ENCODE measurements at regions not wholly inside any gene's neighbourhood (a gene's known extent, or its start where the extent isn't known, plus 50 kb on each side); places are given as distances from the start of the nearest gene placed in this dataset.

DNA sequence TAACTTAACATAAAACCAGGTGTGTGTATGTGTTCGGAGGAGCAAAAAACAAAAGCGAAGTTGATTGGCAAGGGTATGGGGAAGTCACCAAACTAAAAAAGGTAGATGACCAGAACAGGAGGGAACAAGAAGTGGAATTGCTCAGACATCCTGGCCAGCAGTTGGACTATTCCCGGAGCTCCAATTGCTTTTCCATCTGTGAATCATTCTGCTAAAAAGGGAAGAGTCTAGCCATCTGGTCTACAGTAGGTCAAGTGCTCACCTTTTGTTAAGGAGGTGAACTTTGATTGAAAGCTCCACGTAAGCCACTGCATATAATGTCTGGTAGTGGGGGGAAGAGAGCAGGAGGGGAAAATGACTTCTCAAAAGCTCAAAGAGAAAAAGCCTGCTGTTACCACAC lies 50.0 kb upstream of the BET1 start:
- no peak for DNase-seq (ENCODE audit: low read depth)
- TF ChIP-seq, protein P1, sequence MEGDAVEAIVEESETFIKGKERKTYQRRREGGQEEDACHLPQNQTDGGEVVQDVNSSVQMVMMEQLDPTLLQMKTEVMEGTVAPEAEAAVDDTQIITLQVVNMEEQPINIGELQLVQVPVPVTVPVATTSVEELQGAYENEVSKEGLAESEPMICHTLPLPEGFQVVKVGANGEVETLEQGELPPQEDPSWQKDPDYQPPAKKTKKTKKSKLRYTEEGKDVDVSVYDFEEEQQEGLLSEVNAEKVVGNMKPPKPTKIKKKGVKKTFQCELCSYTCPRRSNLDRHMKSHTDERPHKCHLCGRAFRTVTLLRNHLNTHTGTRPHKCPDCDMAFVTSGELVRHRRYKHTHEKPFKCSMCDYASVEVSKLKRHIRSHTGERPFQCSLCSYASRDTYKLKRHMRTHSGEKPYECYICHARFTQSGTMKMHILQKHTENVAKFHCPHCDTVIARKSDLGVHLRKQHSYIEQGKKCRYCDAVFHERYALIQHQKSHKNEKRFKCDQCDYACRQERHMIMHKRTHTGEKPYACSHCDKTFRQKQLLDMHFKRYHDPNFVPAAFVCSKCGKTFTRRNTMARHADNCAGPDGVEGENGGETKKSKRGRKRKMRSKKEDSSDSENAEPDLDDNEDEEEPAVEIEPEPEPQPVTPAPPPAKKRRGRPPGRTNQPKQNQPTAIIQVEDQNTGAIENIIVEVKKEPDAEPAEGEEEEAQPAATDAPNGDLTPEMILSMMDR (conservative IDR thresholded peaks at IDR 0.05; ENCODE audit: low read depth, low read length): no peak
- no peak overlapping the region for H3K4me3 ChIP-seq (ENCODE audit: low read depth, low read length)

DNA sequence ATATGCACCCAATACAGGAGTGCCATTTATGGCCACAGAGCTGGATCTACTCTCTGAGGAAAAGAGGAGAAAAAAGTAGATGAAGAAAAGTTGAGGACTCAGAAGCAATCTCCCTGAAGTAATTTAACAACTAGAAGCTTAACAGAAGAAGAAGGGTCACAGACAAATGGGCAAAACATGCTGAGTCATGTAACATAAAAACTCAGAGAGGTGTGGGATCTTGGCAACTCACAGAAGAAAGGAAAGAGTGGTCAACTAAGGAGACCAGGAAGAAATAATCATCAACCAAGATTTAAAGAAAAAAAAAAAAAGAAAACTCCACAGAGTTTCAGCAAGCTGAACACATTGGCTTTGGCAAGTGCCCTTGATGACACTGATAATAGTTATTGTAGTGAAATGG lies 51.8 kb upstream of the BET1 start:
- DNase-seq (ENCODE audit: low read depth): peak; percentile 91
- H3K4me3 ChIP-seq (ENCODE audit: low read depth, low read length): no peak overlapping the region
- TF ChIP-seq, protein P1 (conservative IDR thresholded peaks at IDR 0.05; ENCODE audit: low read depth, low read length): no peak

DNA sequence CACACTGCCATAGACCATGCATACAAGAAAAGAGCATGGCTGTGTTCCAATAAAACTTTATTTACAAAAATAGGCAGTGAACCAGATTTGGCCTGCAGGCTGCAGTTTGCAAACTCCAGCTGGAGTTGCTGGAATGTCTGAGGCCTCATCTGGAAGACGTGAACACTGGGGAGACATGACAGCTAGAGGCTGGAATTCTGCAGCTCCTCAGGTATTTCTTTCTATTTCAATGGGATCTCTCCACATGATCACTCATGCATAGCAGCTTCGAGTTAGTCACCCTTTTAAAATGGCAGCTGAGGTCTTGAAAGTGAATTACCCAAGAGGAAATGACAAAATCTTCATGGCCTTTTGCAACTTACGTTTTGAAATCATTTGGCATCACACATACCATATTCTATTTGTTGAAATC lies 52.6 kb upstream of the BET1 start:
- TF ChIP-seq, protein P1 (conservative IDR thresholded peaks at IDR 0.05; ENCODE audit: low read depth, low read length): peak; percentile 16

DNA sequence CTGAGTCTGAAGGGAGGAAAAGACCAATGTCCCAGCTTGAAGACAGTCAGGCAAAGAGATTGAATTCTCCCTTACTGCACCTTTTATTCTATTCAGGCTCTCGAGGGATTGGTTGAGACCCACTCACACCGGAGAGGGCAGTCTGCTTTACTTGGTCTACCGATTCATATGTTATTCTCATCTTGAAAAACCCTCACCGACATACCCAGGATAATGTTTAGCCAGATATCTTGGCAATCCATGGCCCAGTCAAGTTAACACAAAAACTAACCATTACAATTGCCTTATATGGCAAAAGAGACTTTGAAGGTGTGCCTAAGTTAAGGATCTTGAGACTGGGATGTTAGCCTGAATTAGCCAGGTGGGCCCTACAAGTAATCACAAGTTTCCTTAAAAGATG lies 53.8 kb upstream of the BET1 start:
- TF ChIP-seq, protein P1 (conservative IDR thresholded peaks at IDR 0.05; ENCODE audit: low read depth, low read length): no peak
- peak; percentile 87 for DNase-seq (ENCODE audit: low read depth)

More for the DNA sequence above, 52.6 kb upstream of the BET1 start:
- DNase-seq (ENCODE audit: low read depth): peak; percentile 100
- no peak overlapping the region for H3K4me3 ChIP-seq (ENCODE audit: low read depth, low read length)

DNA sequence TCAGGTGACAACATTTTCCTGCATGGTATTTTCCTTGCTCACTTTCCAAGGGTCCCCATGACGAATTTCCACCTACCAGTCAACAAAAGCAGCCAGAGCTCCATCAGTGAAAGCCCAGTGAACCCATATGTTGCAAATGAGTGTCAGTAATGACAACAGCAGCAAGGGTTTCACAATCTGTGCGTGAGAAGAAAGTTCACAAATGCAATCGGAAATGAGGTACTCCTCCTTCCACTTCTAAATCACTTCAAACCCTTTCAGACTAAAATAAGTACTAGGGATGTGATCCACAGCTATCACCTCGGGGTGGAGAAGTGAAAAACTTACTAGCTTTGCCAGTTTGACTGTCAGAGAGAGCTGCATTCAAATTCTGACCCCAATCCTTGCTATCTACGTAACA lies 55.6 kb upstream of the BET1 start:
- no peak for DNase-seq (ENCODE audit: low read depth)
- H3K4me3 ChIP-seq (ENCODE audit: low read depth, low read length): no peak overlapping the region
- TF ChIP-seq, protein P1 (conservative IDR thresholded peaks at IDR 0.05; ENCODE audit: low read depth, low read length): no peak

More for the DNA sequence above, 53.8 kb upstream of the BET1 start:
- no peak overlapping the region for H3K4me3 ChIP-seq (ENCODE audit: low read depth, low read length)

DNA sequence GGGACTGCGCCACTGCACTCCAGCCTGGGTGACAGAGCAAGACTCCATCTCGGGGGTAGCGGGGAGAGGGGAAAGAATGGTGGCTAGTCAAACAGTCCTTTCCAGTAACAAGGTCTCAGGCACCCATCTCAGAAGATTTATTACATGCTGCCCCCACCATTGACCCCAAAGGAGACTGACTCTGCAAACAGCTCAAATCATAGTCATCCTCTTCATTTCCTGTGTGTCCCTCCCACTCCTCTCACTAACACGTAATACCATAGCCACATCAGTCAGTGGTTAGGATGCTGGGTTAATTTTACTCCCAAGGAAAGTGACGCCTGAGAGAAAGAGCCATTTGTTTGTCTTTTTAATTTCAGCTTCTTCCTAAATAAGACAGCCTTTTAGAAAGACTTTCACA lies 56.6 kb upstream of the BET1 start:
- no peak overlapping the region for H3K4me3 ChIP-seq (ENCODE audit: low read depth, low read length)
- no peak for DNase-seq (ENCODE audit: low read depth)
- TF ChIP-seq, protein P1 (conservative IDR thresholded peaks at IDR 0.05; ENCODE audit: low read depth, low read length): no peak

DNA sequence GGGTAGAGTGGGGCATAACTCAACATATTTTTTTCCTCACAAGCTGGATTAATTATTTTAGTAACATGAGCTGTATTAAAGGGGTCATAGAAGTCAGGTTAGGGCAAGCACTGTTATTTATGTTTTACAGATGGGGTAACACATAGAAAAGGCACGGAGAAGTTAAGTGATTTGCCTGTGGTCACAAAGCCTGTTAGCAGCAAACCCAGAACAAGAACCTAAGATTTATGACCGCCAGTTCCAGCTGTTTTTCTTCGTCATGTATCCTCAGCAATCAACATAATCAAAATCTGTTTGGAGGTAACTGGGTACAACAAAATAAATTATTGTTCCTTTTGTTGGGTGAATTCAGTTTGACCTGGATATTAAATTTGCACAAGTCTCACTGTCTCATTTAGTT lies 57.2 kb upstream of the BET1 start:
- TF ChIP-seq, protein P1 (conservative IDR thresholded peaks at IDR 0.05; ENCODE audit: low read depth, low read length): no peak
- H3K4me3 ChIP-seq (ENCODE audit: low read depth, low read length): no peak overlapping the region
- no peak for DNase-seq (ENCODE audit: low read depth)

Data from epithelial cell of proximal tubule (primary cell).